SH-SY5Y (cell line): ENCODE measurements at regions not wholly inside any gene's neighbourhood (a gene's known extent, or its start where the extent isn't known, plus 50 kb on each side); places are given as distances from the start of the nearest gene placed in this dataset.

Experiments used
- GATA2 ChIP-seq: IDR thresholded peaks from 2 replicates; pipeline ENCODE4 v1.6.1; 2011; ENCODE audit warnings: mild to moderate bottlenecking, low read depth, low read length
- GATA3 ChIP-seq: IDR thresholded peaks from 2 replicates; pipeline ENCODE4 v1.6.1; 2011; ENCODE audit warnings: low read depth, mild to moderate bottlenecking, low read length, moderate library complexity

DNA sequence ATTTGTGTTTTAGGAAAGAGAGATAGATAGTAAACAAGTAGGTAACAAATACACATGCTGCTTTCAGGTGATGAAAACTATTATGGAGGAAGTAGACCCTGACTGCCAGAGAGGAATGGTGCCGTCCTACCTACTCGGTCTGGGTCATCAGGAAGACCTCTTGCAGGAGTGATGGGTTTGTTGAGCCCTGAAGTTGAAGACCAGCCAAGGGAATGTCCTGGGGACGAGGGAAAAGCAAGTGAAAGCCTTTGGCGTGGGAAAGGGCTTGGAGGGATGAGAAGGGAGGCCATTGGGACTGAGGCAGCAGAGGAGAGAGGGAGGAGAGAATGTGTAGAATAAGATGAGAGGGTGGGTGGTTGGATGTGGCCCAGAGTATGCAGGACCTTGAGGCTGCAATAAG, 379.5 kb upstream of the USP24 start:
- TF ChIP-seq GATA2 (no peak), GATA3 (no peak)
